GM12892 (cell line): ENCODE measurements at regions not wholly inside any gene's neighbourhood (a gene's known extent, or its start where the extent isn't known, plus 50 kb on each side); places are given as distances from the start of the nearest gene placed in this dataset.

ENCODE experiments used
- POLR2A ChIP-seq: IDR thresholded peaks from 2 replicates; pipeline ENCODE4 v1.6.1; 2011; ENCODE audit warnings: low read depth, low read length, control low read depth
- POLR2AphosphoS5 ChIP-seq: IDR thresholded peaks from 2 replicates; pipeline ENCODE4 v1.6.1; 2011; ENCODE audit warnings: low read depth, low read length, control low read depth

GRCh38 chrX:106302304-106302703, 134.2 kb downstream of the PWWP3B start:
- TF ChIP-seq POLR2A (no peak), POLR2AphosphoS5 (no peak)
